HCT116 (cell line): ENCODE measurements at regions not wholly inside any gene's neighbourhood (a gene's known extent, or its start where the extent isn't known, plus 50 kb on each side); places are given as distances from the start of the nearest gene placed in this dataset.

ENCODE experiments used
- ATAC-seq: fragments of 200-7000 bp; cut with Tn5 transposase; 2 replicates; pipeline ENCODE4 v1.9.1; 2020; ENCODE audit warnings: mild to moderate bottlenecking, moderate library complexity
- BruUV-seq: library from RNA; stranded (reverse); fragments of 400-500 nt; replicated peaks from 2 replicates; lab custom pipeline; 2021; lab: Mats Ljungman, UMichigan
- CTCF ChIA-PET: fragments of 300-600 bp; sonication (Branson Sonifier 250); formaldehyde crosslinking; loops from one replicate; lab custom pipeline; 2021; ENCODE audit warnings: antibody characterized with exemption; lab: Charles Lee
- POLR2A ChIA-PET: fragments of 300-600, 350-600 bp; sonication (Branson Sonifier 250); formaldehyde crosslinking; loops from one replicate; lab custom pipeline; 2021; ENCODE audit warnings: antibody characterized with exemption; lab: Charles Lee
- RAD21 ChIA-PET, 2 experiments: fragments of 300-600 bp; sonication (Branson Sonifier 250); formaldehyde crosslinking; loops; one replicate each; lab custom pipeline; 2023; ENCODE audit warnings: low total read pairs in 2 of 2; ENCODE audit not compliant: uncharacterized antibody in 2 of 2, unreplicated experiment in 2 of 2, low non-redundant PET in 1 of 2; lab: Charles Lee
- DNase-seq: peaks from one replicate; pipeline ENCODE4 v3.0.0-alpha.2; 2010; ENCODE audit warnings: low read depth, low spot score
- H2AFZ ChIP-seq: fragments of 200-600 bp; shearing (Covaris generic), sonication (generic); 2 replicates; pipeline ENCODE4 v1.6.1; 2017; ENCODE audit warnings: low read depth, mixed run types, mixed read lengths, antibody characterized with exemption, low read length; ENCODE audit not compliant: poor library complexity, severe bottlenecking
- H3K27ac ChIP-seq: 2 replicates; pipeline ENCODE4 v1.5.1; 2012; ENCODE audit warnings: low read depth, low read length
- H3K27me3 ChIP-seq: fragments of 200-600 bp; sonication (generic); 2 replicates; pipeline ENCODE4 v1.6.1; 2016; ENCODE audit warnings: mixed run types, low read length, mixed read lengths; ENCODE audit not compliant: insufficient read depth
- H3K36me3 ChIP-seq, 2 experiments: fragments of 200-500 bp in 1 of 2; fragments of 200-600 bp in 1 of 2; sonication (Bioruptor generic) in 1 of 2; sonication (generic) in 1 of 2; 2 replicates each; pipeline versions ENCODE4 v1.5.1 to v1.6.1; 2014 to 2016; ENCODE audit warnings: low read length in 2 of 2, inconsistent platforms in 1 of 2, mixed read lengths in 1 of 2, mixed run types in 1 of 2; ENCODE audit not compliant: insufficient read depth in 2 of 2, control insufficient read depth in 1 of 2
- H3K4me1 ChIP-seq, 2 experiments: fragments of 200-600 bp in 1 of 2; sonication (generic) in 1 of 2; 2 replicates each; pipeline versions ENCODE4 v1.5.1 to v1.6.1; 2012 to 2017; ENCODE audit warnings: low read length in 2 of 2, inconsistent platforms in 1 of 2, mild to moderate bottlenecking in 1 of 2, mixed read lengths in 1 of 2, mixed run types in 1 of 2, moderate library complexity in 1 of 2; ENCODE audit not compliant: insufficient read depth in 2 of 2, control insufficient read depth in 1 of 2
- H3K4me2 ChIP-seq: fragments of 200-600 bp; sonication (generic); 2 replicates; pipeline ENCODE4 v1.6.1; 2017; ENCODE audit warnings: mixed run types, low read length, mixed read lengths
- H3K4me3 ChIP-seq, 2 experiments: fragments of 200-600 bp in 1 of 2; sonication (generic) in 1 of 2; replicated peaks in 1 of 2; 2 replicates each; pipeline ENCODE4 v1.5.1; 2011 to 2016; ENCODE audit warnings: low read length in 2 of 2, control low read depth in 1 of 2, low read depth in 1 of 2, mild to moderate bottlenecking in 1 of 2, mixed read lengths in 1 of 2, mixed run types in 1 of 2
- H3K79me2 ChIP-seq: fragments of 200-600 bp; sonication (generic); 2 replicates; pipeline ENCODE4 v1.6.1; 2017; ENCODE audit warnings: mild to moderate bottlenecking, mixed run types, low read length, moderate library complexity, mixed read lengths; ENCODE audit not compliant: insufficient read depth
- H3K9ac ChIP-seq: fragments of 200-600 bp; sonication (generic); 2 replicates; pipeline ENCODE4 v1.6.1; 2016; ENCODE audit warnings: low read length, mixed read lengths
- H3K9me2 ChIP-seq: fragments of 200-600 bp; sonication (generic), shearing (Covaris generic); 2 replicates; pipeline ENCODE4 v1.6.1; 2017; ENCODE audit warnings: mixed run types, mild to moderate bottlenecking, moderate library complexity; ENCODE audit not compliant: insufficient read depth
- H3K9me3 ChIP-seq, 2 experiments: fragments of 200-500 bp in 1 of 2; fragments of 200-600 bp in 1 of 2; sonication (Bioruptor generic) in 1 of 2; sonication (generic) in 1 of 2; 2 replicates each; pipeline ENCODE4 v1.6.1; 2014 to 2017; ENCODE audit warnings: low read length in 2 of 2, mixed read lengths in 2 of 2, inconsistent platforms in 1 of 2, low read depth in 1 of 2, mild to moderate bottlenecking in 1 of 2, mixed run types in 1 of 2, moderate library complexity in 1 of 2; ENCODE audit not compliant: control insufficient read depth in 1 of 2, insufficient read depth in 1 of 2
- H4K20me1 ChIP-seq: fragments of 200-600 bp; sonication (generic), shearing (Covaris generic); 2 replicates; pipeline ENCODE4 v1.6.1; 2017; ENCODE audit warnings: mixed run types, mild to moderate bottlenecking, moderate library complexity; ENCODE audit not compliant: insufficient read depth
- ATF3 ChIP-seq: IDR thresholded peaks from 2 replicates; pipeline ENCODE4 v1.6.1; 2012
- CBX3 ChIP-seq: IDR thresholded peaks from 2 replicates; pipeline ENCODE4 v1.6.1; 2012; ENCODE audit warnings: low read depth
- CEBPB ChIP-seq: IDR thresholded peaks from 2 replicates; pipeline ENCODE4 v1.6.1; 2012; ENCODE audit warnings: low read depth
- EGR1 ChIP-seq: IDR thresholded peaks from 2 replicates; pipeline ENCODE4 v1.6.1; 2012; ENCODE audit warnings: low read depth
- ELF1 ChIP-seq: IDR thresholded peaks from 2 replicates; pipeline ENCODE4 v1.6.1; 2012; ENCODE audit warnings: low read depth, borderline replicate concordance
- EZH2 ChIP-seq: fragments of 200-600 bp; sonication (generic); IDR thresholded peaks from 2 replicates; pipeline ENCODE4 v1.6.1; 2017; ENCODE audit warnings: antibody characterized with exemption, mixed run types
- EZH2phosphoT487 ChIP-seq: fragments of 200-600 bp; IDR thresholded peaks from 2 replicates; pipeline ENCODE4 v1.6.1; 2018; ENCODE audit warnings: antibody characterized with exemption, borderline replicate concordance
- FOSL1 ChIP-seq: IDR thresholded peaks from 2 replicates; pipeline ENCODE4 v1.6.1; 2012; ENCODE audit warnings: low read depth
- JUND ChIP-seq: IDR thresholded peaks from 2 replicates; pipeline ENCODE4 v1.6.1; 2012
- MAX ChIP-seq: IDR thresholded peaks from 2 replicates; pipeline ENCODE4 v1.6.1; 2012
- RAD21 ChIP-seq: IDR thresholded peaks from 2 replicates; pipeline ENCODE4 v1.6.1; 2012; ENCODE audit warnings: low read depth, mild to moderate bottlenecking
- SIN3A ChIP-seq: IDR thresholded peaks from 2 replicates; pipeline ENCODE4 v1.6.1; 2012; ENCODE audit warnings: low read depth
- SP1 ChIP-seq: IDR thresholded peaks from 2 replicates; pipeline ENCODE4 v1.6.1; 2012; ENCODE audit warnings: low read depth
- SRF ChIP-seq: IDR thresholded peaks from 2 replicates; pipeline ENCODE4 v1.6.1; 2012; ENCODE audit warnings: low read depth
- ZBTB33 ChIP-seq: IDR thresholded peaks from 2 replicates; pipeline ENCODE4 v1.6.1; 2011; ENCODE audit warnings: mild to moderate bottlenecking, low read length, moderate library complexity; ENCODE audit not compliant: insufficient replicate concordance; ENCODE audit errors: extremely low read depth
- ZFX ChIP-seq: fragments of 450-650 bp; IDR thresholded peaks from 2 replicates; pipeline ENCODE4 v1.6.1; 2017
- intact Hi-C: fragments of 100-400 bp; cut with micrococcal nuclease; formaldehyde crosslinking; loops from 2 replicates; pipeline ENCODE4 v1.10.0; 2022
- TF ChIP-seq, protein P1 (sequence below): IDR thresholded peaks from 2 replicates; pipeline ENCODE4 v1.6.1; 2012; ENCODE audit warnings: low read depth

GRCh38 chr4:114537352-114537751 lies 61.3 kb upstream of the UGT8 start (continued):
- TF ChIP-seq, protein P1, sequence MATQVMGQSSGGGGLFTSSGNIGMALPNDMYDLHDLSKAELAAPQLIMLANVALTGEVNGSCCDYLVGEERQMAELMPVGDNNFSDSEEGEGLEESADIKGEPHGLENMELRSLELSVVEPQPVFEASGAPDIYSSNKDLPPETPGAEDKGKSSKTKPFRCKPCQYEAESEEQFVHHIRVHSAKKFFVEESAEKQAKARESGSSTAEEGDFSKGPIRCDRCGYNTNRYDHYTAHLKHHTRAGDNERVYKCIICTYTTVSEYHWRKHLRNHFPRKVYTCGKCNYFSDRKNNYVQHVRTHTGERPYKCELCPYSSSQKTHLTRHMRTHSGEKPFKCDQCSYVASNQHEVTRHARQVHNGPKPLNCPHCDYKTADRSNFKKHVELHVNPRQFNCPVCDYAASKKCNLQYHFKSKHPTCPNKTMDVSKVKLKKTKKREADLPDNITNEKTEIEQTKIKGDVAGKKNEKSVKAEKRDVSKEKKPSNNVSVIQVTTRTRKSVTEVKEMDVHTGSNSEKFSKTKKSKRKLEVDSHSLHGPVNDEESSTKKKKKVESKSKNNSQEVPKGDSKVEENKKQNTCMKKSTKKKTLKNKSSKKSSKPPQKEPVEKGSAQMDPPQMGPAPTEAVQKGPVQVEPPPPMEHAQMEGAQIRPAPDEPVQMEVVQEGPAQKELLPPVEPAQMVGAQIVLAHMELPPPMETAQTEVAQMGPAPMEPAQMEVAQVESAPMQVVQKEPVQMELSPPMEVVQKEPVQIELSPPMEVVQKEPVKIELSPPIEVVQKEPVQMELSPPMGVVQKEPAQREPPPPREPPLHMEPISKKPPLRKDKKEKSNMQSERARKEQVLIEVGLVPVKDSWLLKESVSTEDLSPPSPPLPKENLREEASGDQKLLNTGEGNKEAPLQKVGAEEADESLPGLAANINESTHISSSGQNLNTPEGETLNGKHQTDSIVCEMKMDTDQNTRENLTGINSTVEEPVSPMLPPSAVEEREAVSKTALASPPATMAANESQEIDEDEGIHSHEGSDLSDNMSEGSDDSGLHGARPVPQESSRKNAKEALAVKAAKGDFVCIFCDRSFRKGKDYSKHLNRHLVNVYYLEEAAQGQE = no peak
- TF ChIP-seq CBX3 (no peak), CEBPB (no peak), EZH2 (no peak)

GRCh38 chr4:114538012-114538617 lies 60.5 kb upstream of the UGT8 start:
- ChIA-PET CTCF (no interaction called here), POLR2A (no interaction called here), RAD21 (no interaction called here)
- Histone ChIP-seq H3K79me2 (no peaks in the 10 kb centered on the region), H3K9me2 (no peaks in the 10 kb centered on the region), H3K36me3 (no peaks in the 10 kb centered on the region), H3K9ac (no peak overlapping the region), H3K9me3 (no peaks in the 10 kb centered on the region), H3K4me2 (no peak overlapping the region), H3K4me3 (no peak overlapping the region), H3K4me1 (no peaks in the 10 kb centered on the region; a peak in 1 of 4 replicates), H3K27ac (no peak overlapping the region), H2AFZ (no peak overlapping the region), H4K20me1 (no peaks in the 10 kb centered on the region), H3K27me3 (no peaks in the 10 kb centered on the region)
- no TSS peak for BruUV-seq
- DNase-seq = no peak
- intact Hi-C loops = no loop called here
- ATAC-seq = no peak
- TF ChIP-seq EGR1 (no peak), SRF (no peak), CEBPB (no peak), RAD21 (no peak), ZFX (no peak), MAX (no peak), JUND (no peak), ELF1 (no peak), CBX3 (no peak), SIN3A (no peak), FOSL1 (no peak), SP1 (no peak), ATF3 (no peak), ZBTB33 (no peak), EZH2phosphoT487 (no peak)
- TF ChIP-seq, protein P1 = no peak
